HL-60 (cell line): ENCODE measurements at regions not wholly inside any gene's neighbourhood (a gene's known extent, or its start where the extent isn't known, plus 50 kb on each side); places are given as distances from the start of the nearest gene placed in this dataset.

Experiments
- DNase-seq, 2 experiments: peaks; one replicate each; pipeline ENCODE4 v3.0.0-alpha.2; 2010 to 2020; ENCODE audit warnings: low read depth in 1 of 2, low spot score in 1 of 2
- H3K27ac ChIP-seq: fragments of 250-450 bp; sonication (Bioruptor Pico); replicated peaks from 2 replicates; pipeline ENCODE4 v1.5.1; 2020; ENCODE audit warnings: mild to moderate bottlenecking, moderate library complexity
- H3K27me3 ChIP-seq: fragments of 250-450 bp; sonication (Bioruptor Pico); 2 replicates; pipeline ENCODE4 v1.5.1; 2021; ENCODE audit warnings: mild to moderate bottlenecking, moderate library complexity; ENCODE audit not compliant: insufficient read depth, poor library complexity, severe bottlenecking
- H3K4me3 ChIP-seq: replicated peaks from 2 replicates; pipeline ENCODE4 v1.5.1; 2011; ENCODE audit warnings: mild to moderate bottlenecking, control low read depth, low read length; ENCODE audit not compliant: insufficient read depth
- GABPA ChIP-seq: IDR thresholded peaks from 2 replicates; pipeline ENCODE4 v1.6.1; 2012; ENCODE audit warnings: low read depth
- POLR2AphosphoS5 ChIP-seq: IDR thresholded peaks from 2 replicates; pipeline ENCODE4 v1.6.1; 2012; ENCODE audit warnings: low read depth
- SPI1 ChIP-seq: IDR thresholded peaks from 2 replicates; pipeline ENCODE4 v1.6.1; 2012; ENCODE audit warnings: low read depth, mild to moderate bottlenecking, borderline replicate concordance
- TF ChIP-seq, protein P1 (sequence below): IDR thresholded peaks from one replicate; pipeline ENCODE4 v1.5.1; 2011; ENCODE audit warnings: low read length, control low read depth, inconsistent platforms; ENCODE audit not compliant: insufficient read depth
- TF ChIP-seq, protein P2 (sequence below): IDR thresholded peaks from 2 replicates; pipeline ENCODE4 v1.6.1; 2012; ENCODE audit warnings: low read depth; ENCODE audit not compliant: insufficient replicate concordance

DNA sequence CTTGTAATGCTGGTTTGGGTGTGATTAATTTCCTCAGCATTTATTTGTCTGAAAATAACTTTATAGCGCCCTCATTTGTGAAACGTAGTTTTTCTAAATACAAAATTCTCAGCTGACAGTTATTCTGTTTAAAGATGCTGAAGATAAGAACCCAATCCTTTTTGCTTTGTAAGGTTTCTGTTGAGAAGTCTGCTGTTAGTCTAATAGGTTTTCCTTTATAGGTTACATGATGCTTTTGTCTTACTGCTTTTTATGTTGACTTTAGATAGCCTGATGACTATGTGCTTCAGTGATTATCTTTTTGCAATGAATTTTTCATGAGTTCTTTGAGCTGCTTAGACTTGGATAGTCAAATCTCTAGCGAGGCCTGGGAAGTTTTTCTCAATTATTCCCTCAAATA lies 168.6 kb upstream of the PDE3A start:
- H3K27me3 ChIP-seq, result no peaks in the 10 kb centered on the region
- TF ChIP-seq, protein P1, sequence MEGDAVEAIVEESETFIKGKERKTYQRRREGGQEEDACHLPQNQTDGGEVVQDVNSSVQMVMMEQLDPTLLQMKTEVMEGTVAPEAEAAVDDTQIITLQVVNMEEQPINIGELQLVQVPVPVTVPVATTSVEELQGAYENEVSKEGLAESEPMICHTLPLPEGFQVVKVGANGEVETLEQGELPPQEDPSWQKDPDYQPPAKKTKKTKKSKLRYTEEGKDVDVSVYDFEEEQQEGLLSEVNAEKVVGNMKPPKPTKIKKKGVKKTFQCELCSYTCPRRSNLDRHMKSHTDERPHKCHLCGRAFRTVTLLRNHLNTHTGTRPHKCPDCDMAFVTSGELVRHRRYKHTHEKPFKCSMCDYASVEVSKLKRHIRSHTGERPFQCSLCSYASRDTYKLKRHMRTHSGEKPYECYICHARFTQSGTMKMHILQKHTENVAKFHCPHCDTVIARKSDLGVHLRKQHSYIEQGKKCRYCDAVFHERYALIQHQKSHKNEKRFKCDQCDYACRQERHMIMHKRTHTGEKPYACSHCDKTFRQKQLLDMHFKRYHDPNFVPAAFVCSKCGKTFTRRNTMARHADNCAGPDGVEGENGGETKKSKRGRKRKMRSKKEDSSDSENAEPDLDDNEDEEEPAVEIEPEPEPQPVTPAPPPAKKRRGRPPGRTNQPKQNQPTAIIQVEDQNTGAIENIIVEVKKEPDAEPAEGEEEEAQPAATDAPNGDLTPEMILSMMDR, result no peak
- no peak for TF ChIP-seq GABPA
- DNase-seq, result no peak
- no peak overlapping the region for H3K4me3 ChIP-seq
- no peak overlapping the region for H3K27ac ChIP-seq

DNA sequence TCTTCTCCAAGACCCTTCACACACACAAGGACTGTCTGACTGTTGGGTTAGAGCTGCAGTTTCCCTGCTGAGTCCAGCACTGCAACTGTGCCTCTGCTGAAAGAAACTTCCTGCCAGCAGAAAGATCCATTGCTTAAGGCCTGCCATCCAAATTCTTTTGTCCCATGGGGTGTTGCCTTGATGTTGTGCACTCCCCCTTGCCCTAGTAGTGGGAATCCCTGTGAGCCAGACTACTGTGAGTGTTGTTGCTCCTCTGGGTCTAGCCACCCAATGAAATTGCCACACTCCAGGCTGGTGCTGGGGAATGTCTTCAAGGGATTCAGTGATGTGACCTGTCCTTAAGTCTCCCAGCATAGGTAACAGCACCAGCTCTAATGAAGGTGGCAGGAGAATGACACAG lies 166.6 kb upstream of the PDE3A start:
- no peak overlapping the region for H3K4me3 ChIP-seq

DNA sequence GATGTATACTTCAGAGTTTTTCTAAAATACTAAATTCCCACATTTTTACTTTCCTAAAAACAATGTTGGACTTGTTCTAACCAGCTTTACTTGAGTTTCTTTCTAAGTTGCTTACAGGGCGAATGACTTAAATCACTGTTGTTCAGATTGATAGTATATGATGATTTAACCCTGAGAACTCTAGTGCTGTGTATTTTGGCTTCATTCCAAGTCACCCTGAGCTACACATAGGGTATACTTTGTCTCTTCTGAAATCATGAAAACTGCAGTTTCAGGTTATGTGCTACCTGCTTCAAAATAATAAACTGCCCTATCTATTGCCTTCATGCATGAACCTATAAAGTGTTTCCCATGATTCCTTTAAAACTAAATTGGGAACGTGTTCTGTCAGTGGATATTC lies 162.5 kb upstream of the PDE3A start:
- Histone ChIP-seq H3K27ac (no peak overlapping the region), H3K27me3 (no peaks in the 10 kb centered on the region), H3K4me3 (no peak overlapping the region)
- TF ChIP-seq, protein P1, result no peak
- no peak for TF ChIP-seq POLR2AphosphoS5
- no peak for TF ChIP-seq SPI1
- TF ChIP-seq, protein P2, sequence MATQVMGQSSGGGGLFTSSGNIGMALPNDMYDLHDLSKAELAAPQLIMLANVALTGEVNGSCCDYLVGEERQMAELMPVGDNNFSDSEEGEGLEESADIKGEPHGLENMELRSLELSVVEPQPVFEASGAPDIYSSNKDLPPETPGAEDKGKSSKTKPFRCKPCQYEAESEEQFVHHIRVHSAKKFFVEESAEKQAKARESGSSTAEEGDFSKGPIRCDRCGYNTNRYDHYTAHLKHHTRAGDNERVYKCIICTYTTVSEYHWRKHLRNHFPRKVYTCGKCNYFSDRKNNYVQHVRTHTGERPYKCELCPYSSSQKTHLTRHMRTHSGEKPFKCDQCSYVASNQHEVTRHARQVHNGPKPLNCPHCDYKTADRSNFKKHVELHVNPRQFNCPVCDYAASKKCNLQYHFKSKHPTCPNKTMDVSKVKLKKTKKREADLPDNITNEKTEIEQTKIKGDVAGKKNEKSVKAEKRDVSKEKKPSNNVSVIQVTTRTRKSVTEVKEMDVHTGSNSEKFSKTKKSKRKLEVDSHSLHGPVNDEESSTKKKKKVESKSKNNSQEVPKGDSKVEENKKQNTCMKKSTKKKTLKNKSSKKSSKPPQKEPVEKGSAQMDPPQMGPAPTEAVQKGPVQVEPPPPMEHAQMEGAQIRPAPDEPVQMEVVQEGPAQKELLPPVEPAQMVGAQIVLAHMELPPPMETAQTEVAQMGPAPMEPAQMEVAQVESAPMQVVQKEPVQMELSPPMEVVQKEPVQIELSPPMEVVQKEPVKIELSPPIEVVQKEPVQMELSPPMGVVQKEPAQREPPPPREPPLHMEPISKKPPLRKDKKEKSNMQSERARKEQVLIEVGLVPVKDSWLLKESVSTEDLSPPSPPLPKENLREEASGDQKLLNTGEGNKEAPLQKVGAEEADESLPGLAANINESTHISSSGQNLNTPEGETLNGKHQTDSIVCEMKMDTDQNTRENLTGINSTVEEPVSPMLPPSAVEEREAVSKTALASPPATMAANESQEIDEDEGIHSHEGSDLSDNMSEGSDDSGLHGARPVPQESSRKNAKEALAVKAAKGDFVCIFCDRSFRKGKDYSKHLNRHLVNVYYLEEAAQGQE, result no peak
- no peak for TF ChIP-seq GABPA
- no peak for DNase-seq

More for the DNA sequence above, 166.6 kb upstream of the PDE3A start:
- no peak overlapping the region for H3K27ac ChIP-seq
- H3K27me3 ChIP-seq, result no peaks in the 10 kb centered on the region
- DNase-seq, result no peak
- TF ChIP-seq POLR2AphosphoS5 (no peak), GABPA (no peak), SPI1 (no peak)
- TF ChIP-seq, protein P1, result no peak
- TF ChIP-seq, protein P2, result no peak

DNA sequence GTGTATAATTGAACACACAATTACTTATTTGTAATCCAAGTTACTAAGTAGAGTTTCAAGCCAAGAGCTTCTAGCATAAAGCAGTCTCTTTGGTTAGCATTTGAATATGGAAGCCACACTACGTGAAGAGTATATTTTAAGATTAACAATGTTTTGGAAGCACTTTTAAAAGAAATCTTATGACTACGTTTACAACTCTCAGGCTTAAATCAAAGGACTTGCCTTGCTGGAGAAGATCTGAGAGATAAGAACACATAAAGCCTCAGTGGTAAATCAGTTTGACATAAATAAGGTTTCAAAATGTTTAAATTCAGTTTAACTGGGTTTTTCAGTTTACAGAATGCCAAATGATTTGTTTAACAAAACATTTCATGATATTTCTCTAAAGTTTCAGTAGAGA lies 161.9 kb upstream of the PDE3A start:
- H3K27ac ChIP-seq, result no peak overlapping the region
- DNase-seq, result no peak
- no peaks in the 10 kb centered on the region for H3K27me3 ChIP-seq
- no peak overlapping the region for H3K4me3 ChIP-seq
- TF ChIP-seq POLR2AphosphoS5, result no peak
